Glomerular visceral epithelial cell (primary cell): ENCODE measurements at regions not wholly inside any gene's neighbourhood (a gene's known extent, or its start where the extent isn't known, plus 50 kb on each side); places are given as distances from the start of the nearest gene placed in this dataset.
"Not testable (repeated sequence)": the region's sequence is repeated elsewhere in the genome, so short reads cannot be mapped to it uniquely, and the experiment has no call there.

Experiments
- DNase-seq: peaks from one replicate; pipeline ENCODE4 v3.0.0-alpha.2; 2016; ENCODE audit errors: extremely low spot score

- DNase-seq = no peak
Observed at GRCh38 chr6:69623357-69623756, 173.5 kb downstream of the LMBRD1 start.

DNA sequence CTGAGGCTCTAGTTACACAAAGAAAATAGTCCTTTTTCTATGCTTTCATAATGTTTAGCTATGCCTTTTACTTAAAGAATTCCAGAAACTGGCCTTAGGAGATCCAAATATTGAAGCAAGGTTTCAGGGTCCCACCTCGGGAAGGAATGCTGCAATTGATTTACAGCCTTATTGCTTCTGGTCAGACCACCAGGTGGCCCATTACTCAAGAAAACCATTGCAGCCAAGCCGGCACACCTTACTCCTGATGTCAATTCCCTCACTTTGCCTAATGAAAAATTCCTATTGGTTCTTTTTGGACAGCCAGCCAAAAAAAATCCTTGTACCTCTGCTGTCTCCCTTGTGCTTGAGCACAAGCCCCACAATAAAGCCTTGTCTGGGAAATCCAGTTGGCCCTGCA is 173.9 kb downstream of the LMBRD1 start:
- no peak for DNase-seq

GRCh38 chr6:69622230-69622629 is 174.6 kb downstream of the LMBRD1 start:
- DNase-seq = no peak

DNA sequence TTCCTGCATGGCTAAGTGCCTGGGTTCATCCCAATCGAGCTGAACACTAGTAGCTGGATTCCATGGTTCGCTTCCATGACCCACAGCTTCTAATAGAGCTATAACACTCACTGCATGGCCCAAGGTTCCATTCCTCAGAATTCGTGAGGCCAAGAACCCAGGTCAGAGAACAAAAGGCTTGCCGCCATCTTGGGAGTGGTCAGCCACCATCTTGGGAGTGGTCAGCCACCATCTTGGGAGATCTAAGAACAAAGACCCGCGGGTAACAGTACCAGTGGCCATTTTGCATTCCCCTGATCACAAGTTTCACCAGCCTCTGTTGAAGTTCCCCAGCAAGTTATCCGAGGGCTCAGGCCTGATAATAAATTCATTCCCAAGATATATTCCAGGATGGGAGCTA is 179.6 kb downstream of the LMBRD1 start:
- DNase-seq = no peak

DNA sequence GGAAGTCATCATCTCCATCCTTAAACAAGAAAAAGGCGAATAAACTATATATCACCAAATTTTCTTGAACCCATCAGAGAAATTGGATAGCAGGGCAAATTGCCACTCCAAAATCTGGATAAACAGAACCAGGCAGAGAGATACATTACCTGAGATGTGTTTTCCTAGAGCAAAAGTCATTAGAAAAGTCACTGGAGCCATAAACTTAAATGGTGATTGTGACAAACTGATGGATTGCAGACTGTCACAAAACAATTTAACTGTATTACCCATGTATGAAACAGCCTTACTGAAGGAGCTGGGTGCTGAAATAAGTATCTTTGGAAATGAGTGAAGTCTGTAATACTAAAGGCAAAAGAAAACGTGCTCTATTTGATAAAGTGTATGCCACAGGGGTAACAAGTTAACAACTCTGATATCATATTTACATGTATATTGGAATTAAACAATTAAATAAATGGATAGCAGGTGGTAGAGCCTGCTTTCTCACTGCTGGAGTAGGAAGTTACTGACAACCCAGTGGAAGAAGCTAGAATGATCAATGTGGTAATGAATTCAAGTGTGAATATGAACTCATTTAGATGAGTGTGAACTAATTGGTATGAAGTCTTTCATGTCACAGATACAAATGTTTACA is 186.9 kb downstream of the LMBRD1 start:
- no peak for DNase-seq

DNA sequence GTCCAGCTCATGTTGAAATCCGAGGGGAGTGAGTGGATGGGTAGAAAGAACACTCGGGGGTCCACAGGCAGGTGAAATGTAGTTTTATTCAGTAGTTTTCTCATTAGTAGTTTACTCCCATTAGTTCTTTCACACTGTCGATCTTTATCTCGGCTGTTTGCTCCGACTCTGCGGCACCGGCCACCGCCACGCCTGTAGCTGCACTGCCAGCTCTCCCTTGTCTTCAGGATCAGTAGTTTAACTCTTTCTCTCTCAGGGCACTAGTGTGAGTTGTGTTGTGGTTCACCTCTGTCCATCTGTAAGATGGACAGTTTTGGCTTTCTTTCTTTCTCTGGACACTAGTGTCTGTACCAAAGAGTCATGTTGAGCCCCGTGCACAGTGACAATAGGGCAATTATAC is 195.7 kb downstream of the LMBRD1 start:
- no peak for DNase-seq

DNA sequence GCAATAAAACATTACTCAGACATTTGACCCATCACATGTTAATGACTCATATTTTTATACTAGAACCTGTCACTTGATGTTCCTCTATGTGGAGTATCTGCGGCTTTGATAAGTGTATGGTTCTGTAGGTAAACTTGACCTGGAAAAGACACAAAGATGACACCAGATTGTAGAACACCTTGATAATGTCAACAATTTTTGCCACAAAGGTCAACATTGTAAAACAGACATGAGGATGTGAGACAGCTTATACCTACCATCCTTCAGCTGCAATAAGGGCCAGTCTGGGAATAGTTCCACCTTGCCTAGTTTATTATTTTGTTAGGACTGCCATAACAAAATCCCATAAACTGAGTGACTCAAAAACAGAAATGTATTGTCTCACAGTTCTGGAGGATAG is 202.4 kb downstream of the LMBRD1 start:
- no peak for DNase-seq

GRCh38 chr6:69593706-69594105 is 203.1 kb downstream of the LMBRD1 start:
- DNase-seq = no peak

GRCh38 chr6:69589626-69590025 is 207.2 kb downstream of the LMBRD1 start:
- DNase-seq = no peak

DNA sequence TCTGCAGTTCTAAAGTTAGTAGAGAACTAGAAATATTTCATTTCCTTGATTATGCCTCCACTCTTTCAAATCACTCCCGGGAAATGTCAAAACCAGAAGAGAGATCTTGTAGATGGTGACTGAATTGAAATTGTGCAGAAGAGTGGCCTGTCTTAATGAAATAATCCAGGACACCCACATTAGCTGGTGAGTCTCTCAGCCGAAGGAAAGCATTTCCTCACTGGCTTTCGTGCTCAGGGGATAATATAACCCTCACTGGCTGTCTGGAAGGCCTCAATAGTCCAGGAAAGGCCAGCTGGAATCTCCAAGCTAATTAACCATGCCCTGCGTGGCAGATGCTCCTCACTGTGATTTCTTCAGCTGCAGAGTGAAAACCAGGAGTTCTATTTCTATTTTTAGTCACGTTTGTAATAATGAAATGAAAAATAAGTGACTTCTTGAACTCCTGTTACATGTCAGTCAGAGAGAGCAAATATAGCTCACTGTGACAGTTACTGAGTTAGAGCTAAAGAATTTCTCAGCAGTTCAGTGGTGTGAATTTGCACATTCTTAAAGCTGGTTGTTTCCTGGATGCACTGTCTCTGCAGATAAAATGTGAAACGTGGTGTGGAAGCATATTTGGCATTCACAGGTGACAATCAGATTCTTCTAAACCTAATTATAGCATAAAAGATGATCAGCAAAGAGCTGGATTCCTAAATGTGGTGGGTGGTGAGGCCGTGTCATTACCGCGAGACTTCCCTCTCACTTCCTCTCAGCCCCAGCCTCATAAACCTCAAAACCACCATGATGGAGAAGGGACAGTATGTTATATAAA is 211.7 kb downstream of the LMBRD1 start:
- peak; percentile 39 for DNase-seq

- peak; percentile 11 for DNase-seq
Observed at GRCh38 chr6:69584536-69584912, 212.3 kb downstream of the LMBRD1 start.

DNA sequence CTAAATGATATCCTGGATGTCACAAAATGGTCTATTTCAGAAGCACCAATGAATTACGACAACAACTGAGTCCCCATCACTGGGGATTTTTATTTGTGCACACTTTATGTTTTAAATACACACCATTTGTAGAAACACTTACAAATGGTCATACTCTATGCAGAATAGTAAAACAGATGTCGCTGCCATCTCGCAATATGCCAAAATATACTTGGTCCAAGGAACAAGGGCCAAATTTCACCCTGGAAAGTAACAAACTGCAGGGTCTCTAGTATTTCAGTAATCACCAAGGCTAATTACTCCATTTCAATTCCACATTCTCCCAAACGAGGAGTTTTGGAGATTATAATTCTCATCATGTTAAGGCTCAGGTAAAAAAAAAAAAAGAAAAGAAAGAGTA is 215.2 kb downstream of the LMBRD1 start:
- no peak for DNase-seq

DNA sequence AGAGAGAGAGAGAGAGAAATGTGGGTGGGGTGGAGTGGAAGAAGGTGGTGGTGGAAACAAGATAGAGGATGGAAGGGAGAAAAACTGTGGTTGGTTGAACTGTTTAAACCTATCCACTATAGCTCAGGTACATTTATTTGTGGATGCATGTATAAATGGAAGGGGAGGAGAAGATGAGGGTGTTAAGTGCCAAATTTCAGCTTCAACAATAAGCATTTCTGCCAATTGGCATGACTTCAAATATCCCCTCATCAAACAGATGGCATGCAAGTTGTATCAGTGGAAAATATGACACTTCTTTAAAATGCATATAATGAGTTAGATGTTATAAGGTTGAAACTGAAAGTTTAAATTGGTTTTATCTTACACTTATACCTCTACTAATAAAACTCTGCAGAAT is 216.1 kb downstream of the LMBRD1 start:
- no peak for DNase-seq

DNA sequence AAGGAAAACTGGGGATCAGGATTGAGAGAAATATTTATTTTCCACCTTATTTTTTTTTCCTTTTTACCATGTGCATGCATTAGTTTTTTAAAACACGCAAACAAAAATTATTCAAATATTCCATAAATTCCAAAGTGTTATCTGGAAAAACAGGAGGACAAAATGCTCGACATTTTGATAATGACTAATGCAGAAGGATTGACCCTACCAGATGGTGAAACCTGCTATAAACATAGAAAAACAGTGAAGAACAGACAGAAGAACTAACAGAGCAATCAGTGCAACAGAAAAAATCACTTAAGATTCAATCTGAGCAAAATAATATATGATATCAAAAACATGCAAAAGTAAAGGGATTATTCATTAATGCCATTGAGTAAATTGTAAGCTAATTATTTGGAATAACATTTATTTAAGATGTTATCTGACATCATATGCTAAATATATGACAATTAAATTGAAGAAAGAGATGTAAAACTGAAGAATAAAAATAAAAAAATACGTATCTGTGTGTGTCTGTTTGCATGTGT is 218.4 kb downstream of the LMBRD1 start:
- no peak for DNase-seq

DNA sequence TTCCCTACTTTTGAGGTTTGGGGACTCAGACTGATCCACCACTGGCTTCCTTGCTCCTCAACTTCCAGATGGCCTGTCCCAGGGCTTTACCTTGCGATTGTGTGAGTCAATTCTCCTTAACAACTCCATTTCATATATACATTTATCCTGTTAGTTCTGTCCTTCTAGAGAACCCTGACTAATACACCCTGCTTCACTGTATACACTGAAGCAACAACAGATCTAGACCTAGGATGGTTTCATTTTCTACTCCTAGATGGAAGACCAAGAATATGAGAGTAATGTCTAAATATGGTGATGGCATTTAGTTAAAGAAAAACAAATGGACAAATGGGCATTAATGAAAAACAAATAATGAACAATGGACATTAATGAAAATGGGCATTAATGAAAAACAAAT is 225.6 kb downstream of the LMBRD1 start:
- no peak for DNase-seq

DNA sequence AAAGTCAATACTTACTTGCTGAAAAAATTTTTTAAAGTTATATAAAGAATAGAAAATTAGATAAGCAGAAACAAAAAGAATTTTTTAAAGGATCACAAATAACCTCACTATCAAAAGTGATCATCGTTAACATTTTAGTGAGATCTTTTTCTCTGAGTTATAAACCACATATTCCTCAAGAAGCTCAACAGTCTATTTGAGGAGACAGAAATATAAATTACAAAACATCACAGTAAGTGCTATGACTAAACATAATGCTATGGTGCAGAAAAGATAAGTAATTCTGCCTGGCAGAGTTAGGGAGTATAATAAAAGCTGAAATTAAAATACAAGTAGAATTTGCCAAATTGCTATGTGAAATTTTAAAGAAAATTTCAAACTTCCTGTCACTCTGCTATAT is 226.7 kb downstream of the LMBRD1 start:
- DNase-seq = no peak

GRCh38 chr6:69560597-69560996 is 236.2 kb downstream of the LMBRD1 start:
- DNase-seq = not testable (repeated sequence)

DNA sequence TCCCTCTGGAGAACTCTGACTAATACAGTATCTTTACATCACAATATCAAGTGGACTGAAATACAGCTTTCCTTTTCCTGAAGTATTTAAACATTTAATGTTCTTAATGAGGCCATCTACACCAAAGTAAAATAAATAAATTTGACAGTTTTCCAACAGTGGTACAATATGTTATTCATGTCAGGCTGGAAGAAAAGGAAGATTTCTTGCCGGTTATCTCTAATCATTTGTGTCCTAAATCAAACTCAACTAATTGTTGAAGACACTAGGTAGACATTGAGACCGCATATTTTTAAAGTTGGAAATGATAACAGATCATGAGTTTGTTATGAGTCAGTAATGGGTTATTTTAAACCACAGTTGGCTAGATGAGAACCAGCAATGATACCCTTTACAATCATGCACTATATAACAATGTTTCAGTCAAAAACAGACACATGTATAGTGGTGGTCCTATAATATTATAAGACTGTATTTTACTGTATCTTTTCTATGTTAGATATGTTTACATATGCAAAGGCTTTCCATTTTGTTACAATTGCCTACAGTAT is 241.6 kb downstream of the LMBRD1 start:
- no peak for DNase-seq

DNA sequence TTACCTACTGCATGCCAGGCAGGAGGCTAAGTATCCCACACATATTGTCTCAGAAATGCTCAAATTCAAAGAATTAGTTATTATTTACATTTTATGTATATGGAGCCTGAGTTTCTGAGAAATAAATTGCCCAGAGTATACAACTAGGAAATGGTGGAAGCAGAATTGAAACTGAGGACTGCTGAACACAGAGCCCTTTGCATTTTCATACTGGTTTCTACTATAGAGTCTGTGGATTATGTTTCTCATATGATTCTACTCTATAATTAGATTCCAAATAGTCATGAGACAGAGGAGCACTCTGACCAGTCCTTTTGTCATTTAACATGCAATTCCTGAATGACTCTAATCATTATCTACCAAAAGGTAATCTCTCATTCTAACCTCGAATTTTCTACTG is 254.3 kb downstream of the LMBRD1 start:
- DNase-seq = no peak

DNA sequence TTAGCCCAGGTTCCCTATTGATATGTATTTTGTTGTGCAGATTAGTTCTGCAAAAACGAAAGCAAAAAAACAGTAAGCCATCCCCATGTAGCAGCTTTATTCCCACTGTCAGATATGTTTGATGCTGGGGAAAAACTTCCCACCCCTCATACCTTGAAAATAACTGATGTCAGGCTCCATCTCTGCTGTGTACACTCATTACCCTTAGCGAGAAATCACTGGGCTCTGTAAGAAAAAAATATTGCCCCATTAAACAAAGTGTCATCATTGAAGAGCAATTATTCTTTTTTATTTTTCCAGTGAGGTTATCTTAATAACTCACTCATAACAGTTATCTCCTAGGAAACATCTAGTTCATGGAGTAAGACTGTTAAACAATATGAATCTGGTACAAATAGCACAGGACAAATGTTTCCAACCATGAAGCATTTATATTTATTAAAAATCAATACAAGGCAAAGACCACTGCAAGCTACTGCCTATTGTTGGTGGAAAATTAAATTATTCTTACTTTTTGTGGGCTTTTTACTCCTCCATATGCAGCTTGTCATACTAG is 268.8 kb downstream of the LMBRD1 start:
- no peak for DNase-seq

GRCh38 chr6:69515480-69515879 is 281.3 kb downstream of the LMBRD1 start:
- not testable (repeated sequence) for DNase-seq

- no peak for DNase-seq
Observed at GRCh38 chr6:69494595-69494994, 302.2 kb downstream of the LMBRD1 start.

DNA sequence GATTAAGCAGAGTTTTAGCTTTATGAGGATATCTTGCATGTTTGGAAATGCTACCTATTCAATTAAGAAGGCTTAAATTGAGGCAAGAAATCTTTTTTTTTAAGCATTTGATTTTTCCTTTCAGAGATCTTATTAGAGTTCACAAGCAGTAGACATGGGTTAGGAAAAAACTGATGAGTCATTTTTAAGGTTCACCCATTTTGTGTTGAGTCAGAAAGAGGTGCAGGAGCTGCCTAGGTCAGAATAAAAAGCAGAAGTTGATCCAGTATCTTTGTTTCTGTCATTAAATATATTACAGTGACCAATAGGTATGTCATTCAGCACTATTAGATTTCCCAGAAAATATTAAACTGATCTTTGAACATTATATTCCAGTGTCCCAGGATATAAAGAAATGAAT is 306.8 kb downstream of the LMBRD1 start:
- no peak for DNase-seq
